Left lung (tissue), 4 donors: ENCODE measurements at regions not wholly inside any gene's neighbourhood (a gene's known extent, or its start where the extent isn't known, plus 50 kb on each side); places are given as distances from the start of the nearest gene placed in this dataset.

ENCODE experiments used
- ATAC-seq: fragments of 200-7000 bp; cut with Tn5 transposase; one replicate; pipeline ENCODE4 v1.9.1; 2020; ENCODE audit warnings: moderate library complexity
- DNase-seq, 4 donors: peaks; one replicate each; pipeline ENCODE4 v3.0.0-alpha.2; 2013 to 2020
- H3K27ac ChIP-seq, 2 donors: fragments of 200-600 bp; sonication (generic) in 1 of 2; one replicate each; pipeline versions ENCODE4 v1.5.0 to v1.8.0; 2020 to 2021
- H3K27me3 ChIP-seq, 2 donors: fragments of 200-600 bp; sonication (generic) in 1 of 2; one replicate each; pipeline versions ENCODE4 v1.5.0 to v1.8.0; 2020 to 2021
- H3K36me3 ChIP-seq, 2 donors: fragments of 200-600 bp; sonication (generic) in 1 of 2; one replicate each; pipeline versions ENCODE4 v1.5.0 to v1.8.0; 2020 to 2021
- H3K4me1 ChIP-seq, 2 donors: fragments of 200-600 bp; one replicate each; pipeline ENCODE4 v1.8.0; 2021
- H3K4me3 ChIP-seq, 2 donors: fragments of 200-600 bp; sonication (generic) in 1 of 2; one replicate each; pipeline versions ENCODE4 v1.5.0 to v1.8.0; 2020 to 2021; ENCODE audit warnings: mild to moderate bottlenecking in 1 of 2
- H3K9me3 ChIP-seq, 2 donors: fragments of 200-600 bp; sonication (generic) in 1 of 2; one replicate each; pipeline versions ENCODE4 v1.5.0 to v1.8.0; 2020 to 2021
- intact Hi-C, 2 donors: fragments of 100-400 bp; cut with DNase I; formaldehyde crosslinking; loops; one replicate each; pipeline versions ENCODE4 v1.11.2 to v1.14.2; 2022
- TF ChIP-seq, protein P1 (sequence below), 2 donors: fragments of 200-600 bp; sonication (generic) in 1 of 2; IDR thresholded peaks; one replicate each; pipeline versions ENCODE4 v1.5.0 to v1.8.0; 2021; ENCODE audit warnings: antibody characterized with exemption in 2 of 2
- donor health status: DM: no; HTN: yes; CAD: no.
- donor health status: DM: no; HTN: no; CAD: no.

DNA sequence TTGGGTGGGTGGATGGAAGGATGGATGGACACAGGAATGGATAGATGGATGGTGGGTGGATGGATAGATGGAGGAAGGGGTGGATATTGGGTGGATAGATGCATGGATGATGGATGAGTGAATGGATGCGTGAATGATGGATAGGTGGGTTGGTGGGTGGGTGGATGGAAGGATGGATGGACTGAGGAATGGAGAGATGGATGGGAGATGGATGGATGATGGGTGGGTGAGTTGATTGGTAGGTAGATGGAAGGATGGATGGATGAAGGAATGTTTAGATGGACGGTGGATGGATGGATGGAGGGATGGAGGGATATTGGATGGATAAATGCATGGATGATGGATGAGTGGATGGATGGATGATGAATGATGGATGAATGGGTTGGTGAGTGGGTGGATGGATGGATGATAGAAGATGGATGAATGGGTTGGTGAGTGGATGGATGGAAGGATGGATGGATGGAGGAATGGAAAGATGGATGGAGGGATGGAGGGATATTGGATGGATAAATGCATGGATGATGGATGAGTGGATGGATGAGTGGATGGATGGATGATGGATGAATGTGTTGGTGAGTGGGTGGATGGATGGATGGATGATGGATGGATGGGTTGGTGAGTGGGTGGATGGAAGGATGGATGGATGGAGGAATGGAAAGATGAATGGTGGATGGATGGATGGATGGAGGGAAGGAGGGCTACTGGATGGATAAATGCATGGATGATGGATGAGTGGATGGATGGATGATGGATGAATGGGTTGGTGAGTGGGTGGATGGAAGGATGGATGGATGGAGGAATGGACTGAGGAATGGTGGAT lies 50.4 kb upstream of the GRPEL1 start:
- ATAC-seq: no peak

More for the DNA sequence above, 50.4 kb upstream of the GRPEL1 start:
- Histone ChIP-seq H3K4me3 (no peak overlapping the region), H3K9me3 (no peaks in the 10 kb centered on the region), H3K36me3 (no peaks in the 10 kb centered on the region), H3K27ac (no peak overlapping the region), H3K4me1 (no peaks in the 10 kb centered on the region), H3K27me3 (no peaks in the 10 kb centered on the region)
- intact Hi-C loops: no loop called here
- TF ChIP-seq, protein P1, sequence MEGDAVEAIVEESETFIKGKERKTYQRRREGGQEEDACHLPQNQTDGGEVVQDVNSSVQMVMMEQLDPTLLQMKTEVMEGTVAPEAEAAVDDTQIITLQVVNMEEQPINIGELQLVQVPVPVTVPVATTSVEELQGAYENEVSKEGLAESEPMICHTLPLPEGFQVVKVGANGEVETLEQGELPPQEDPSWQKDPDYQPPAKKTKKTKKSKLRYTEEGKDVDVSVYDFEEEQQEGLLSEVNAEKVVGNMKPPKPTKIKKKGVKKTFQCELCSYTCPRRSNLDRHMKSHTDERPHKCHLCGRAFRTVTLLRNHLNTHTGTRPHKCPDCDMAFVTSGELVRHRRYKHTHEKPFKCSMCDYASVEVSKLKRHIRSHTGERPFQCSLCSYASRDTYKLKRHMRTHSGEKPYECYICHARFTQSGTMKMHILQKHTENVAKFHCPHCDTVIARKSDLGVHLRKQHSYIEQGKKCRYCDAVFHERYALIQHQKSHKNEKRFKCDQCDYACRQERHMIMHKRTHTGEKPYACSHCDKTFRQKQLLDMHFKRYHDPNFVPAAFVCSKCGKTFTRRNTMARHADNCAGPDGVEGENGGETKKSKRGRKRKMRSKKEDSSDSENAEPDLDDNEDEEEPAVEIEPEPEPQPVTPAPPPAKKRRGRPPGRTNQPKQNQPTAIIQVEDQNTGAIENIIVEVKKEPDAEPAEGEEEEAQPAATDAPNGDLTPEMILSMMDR (IDR thresholded peaks at IDR 0.05): no peak
- DNase-seq: no peak
